Natural killer cell treated with Interleukin-12 subunit alpha and Interleukin-12 subunit beta and Interleukin-15 and Interleukin-18, amount 100 ng/mL, for 72 hours (primary cell): ENCODE measurements at regions not wholly inside any gene's neighbourhood (a gene's known extent, or its start where the extent isn't known, plus 50 kb on each side); places are given as distances from the start of the nearest gene placed in this dataset.

Experiments
- ATAC-seq, 2 donors: fragments of 150-1000 bp; cut with Tn5 transposase in 1 of 2; sonication (Bioruptor Pico), chemical (Tn5 transposase) in 1 of 2; 2 replicates each; pipeline ENCODE4 v1.10.0; 2021
- DNase-seq: peaks from one replicate; pipeline ENCODE4 v3.0.0; 2022; ENCODE audit warnings: low spot score
- H3K27ac Mint-ChIP-seq, 2 donors: 1 replicate in 1 of 2; 2 replicates in 1 of 2; pipeline ENCODE4 v1.8.0; 2022; ENCODE audit warnings: mixed read lengths in 2 of 2, mild to moderate bottlenecking in 1 of 2, moderate library complexity in 1 of 2
- H3K27me3 Mint-ChIP-seq, 2 donors: 1 replicate in 1 of 2; 2 replicates in 1 of 2; pipeline ENCODE4 v1.8.0; 2022; ENCODE audit warnings: mixed read lengths in 2 of 2
- H3K36me3 Mint-ChIP-seq: one replicate; pipeline ENCODE4 v1.8.0; 2022; ENCODE audit warnings: mixed read lengths
- H3K4me1 Mint-ChIP-seq, 2 donors: 1 replicate in 1 of 2; 2 replicates in 1 of 2; pipeline ENCODE4 v1.8.0; 2022; ENCODE audit warnings: low read depth in 2 of 2, mixed read lengths in 2 of 2, mild to moderate bottlenecking in 1 of 2
- H3K4me3 Mint-ChIP-seq: one replicate; pipeline ENCODE4 v1.8.0; 2022; ENCODE audit warnings: mixed read lengths
- H3K9me3 Mint-ChIP-seq: 2 replicates; pipeline ENCODE4 v1.8.0; 2022; ENCODE audit warnings: mixed read lengths

DNA sequence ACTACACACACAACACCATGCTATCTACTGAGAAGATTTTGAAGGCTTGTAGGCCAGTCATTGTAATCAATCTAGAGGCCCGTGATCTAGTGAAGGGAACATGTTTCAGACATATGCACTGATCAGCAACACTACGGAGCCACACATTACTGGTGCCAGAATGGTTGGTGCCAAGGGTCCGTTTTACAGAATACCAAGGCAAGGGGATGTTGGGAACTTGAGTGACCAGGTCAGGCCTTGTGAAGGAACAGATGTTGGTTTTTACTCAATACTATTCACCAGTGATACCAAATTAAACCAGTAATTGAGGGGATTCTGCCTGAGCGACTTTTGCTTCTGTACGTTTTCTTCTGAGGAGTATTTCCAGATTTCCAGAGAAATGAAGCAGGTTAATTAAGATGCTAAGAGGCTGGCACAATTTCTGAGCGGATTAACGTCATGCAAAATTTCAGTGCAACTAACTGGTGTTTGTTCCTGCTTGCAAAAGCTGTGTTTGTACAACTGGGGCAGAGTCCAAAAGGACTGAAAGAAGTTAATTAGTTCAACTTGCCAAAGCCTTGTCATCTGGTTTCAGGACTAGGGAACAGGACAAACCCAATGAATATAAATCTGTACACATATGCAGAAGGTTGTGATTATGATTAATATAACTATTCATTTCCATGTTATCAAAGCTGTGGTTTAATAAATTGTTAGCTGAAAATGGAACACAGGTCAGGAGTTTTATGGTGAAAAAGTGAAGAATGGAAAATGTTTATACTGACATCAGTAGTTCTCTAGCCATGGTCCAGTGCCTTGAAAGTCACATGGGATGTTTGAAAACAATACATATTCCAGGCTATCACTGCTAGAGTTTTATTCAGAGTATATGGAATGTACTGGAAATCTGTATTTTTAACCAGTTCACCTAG, 432.1 kb upstream of the DCC start:
- ATAC-seq (no peak), DNase-seq (no peak)
- Mint-ChIP-seq H3K4me1 (no peaks in the 10 kb centered on the region), H3K36me3 (no peaks in the 10 kb centered on the region), H3K9me3 (peaks cover 9% of the 10 kb centered on the region), H3K4me3 (no peak overlapping the region), H3K27ac (no peak overlapping the region), H3K27me3 (no peaks in the 10 kb centered on the region)

- Mint-ChIP-seq H3K9me3 (peaks cover 9% of the 10 kb centered on the region), H3K4me1 (no peaks in the 10 kb centered on the region), H3K36me3 (no peaks in the 10 kb centered on the region), H3K4me3 (no peak overlapping the region), H3K27ac (no peak overlapping the region), H3K27me3 (no peaks in the 10 kb centered on the region)
- no peak for DNase-seq
- ATAC-seq = no peak
These were observed 431.4 kb upstream of the DCC start for GRCh38 chr18:51908598-51908944.

GRCh38 chr18:51911584-51911983, 428.4 kb upstream of the DCC start:
- H3K36me3 Mint-ChIP-seq = no peaks in the 10 kb centered on the region

DNA sequence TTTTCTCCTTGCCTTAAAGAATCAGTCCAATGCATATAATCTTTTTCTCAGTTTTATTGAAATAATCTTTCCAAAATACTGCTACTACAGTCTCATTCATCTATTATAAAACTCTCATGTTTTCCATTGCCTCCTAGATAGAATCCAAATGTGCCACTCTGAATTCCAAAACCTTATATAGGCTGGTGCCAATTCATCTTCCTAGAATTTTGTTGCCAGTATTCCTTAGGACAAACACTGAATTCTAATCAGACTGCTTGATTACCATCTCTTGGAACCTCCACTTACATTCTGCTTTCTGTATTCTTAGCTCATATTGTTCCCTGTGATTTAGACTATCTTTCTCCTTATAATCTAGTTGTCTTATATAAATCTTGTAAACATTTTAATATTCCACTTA, 427.6 kb upstream of the DCC start:
- Mint-ChIP-seq H3K4me3 (no peak overlapping the region), H3K27me3 (no peaks in the 10 kb centered on the region), H3K9me3 (peaks cover 10% of the 10 kb centered on the region), H3K36me3 (no peaks in the 10 kb centered on the region), H3K4me1 (no peaks in the 10 kb centered on the region), H3K27ac (no peak overlapping the region)
- no peak for DNase-seq
- no peak for ATAC-seq

More at GRCh38 chr18:51911584-51911983, 428.4 kb upstream of the DCC start:
- no peaks in the 10 kb centered on the region for H3K27me3 Mint-ChIP-seq
- ATAC-seq (no peak), DNase-seq (no peak)
- no peaks in the 10 kb centered on the region for H3K4me1 Mint-ChIP-seq
- peaks cover 6% of the 10 kb centered on the region for H3K9me3 Mint-ChIP-seq
- H3K27ac Mint-ChIP-seq = no peak overlapping the region
- H3K4me3 Mint-ChIP-seq = no peak overlapping the region

DNA sequence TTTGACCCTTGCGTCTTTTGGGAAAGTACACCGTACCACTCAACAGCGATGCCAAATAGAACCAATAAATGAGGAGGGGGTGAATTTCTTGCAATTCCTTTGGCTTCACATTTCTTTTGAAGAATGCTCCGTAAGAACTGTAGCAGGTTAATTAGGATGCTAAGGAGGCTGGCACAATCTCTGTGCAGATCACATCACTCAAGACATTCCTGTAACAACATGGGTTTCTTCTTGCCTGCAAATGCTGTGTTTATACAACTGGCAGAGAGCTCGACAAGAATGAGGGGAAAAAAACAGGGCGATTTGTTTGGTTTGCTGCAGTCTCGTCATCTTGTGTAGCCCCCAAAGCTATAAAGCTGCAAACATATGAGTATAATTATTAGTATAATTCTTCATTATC, 424.8 kb upstream of the DCC start:
- H3K4me3 Mint-ChIP-seq = no peak overlapping the region

DNA sequence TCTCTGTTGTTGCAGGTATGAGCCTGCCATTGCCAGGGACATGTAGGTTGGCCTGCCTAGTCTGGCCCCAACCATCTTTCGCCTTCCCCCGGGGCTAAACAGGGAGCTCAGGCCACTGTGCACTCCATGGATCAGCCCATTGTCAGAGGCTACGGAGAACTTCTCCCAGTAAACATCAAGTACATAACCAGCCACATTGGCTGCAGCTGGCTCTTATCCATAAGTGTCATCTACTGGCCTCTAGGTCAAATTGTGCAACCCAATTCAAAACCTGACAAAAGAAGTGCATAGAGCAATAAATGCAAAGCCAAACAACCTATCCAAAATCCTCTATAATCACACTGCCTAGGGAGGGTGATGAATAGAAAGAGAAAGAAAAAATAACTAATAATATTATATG, 418.1 kb upstream of the DCC start:
- Mint-ChIP-seq H3K4me3 (no peak overlapping the region), H3K4me1 (no peaks in the 10 kb centered on the region), H3K9me3 (peaks cover 22% of the 10 kb centered on the region), H3K27me3 (no peaks in the 10 kb centered on the region), H3K36me3 (no peaks in the 10 kb centered on the region), H3K27ac (no peak overlapping the region)
- no peak for DNase-seq
- no peak for ATAC-seq

More for the DNA sequence above, 424.8 kb upstream of the DCC start:
- no peak for ATAC-seq
- Mint-ChIP-seq H3K27ac (no peak overlapping the region), H3K9me3 (peaks cover 20% of the 10 kb centered on the region), H3K36me3 (no peaks in the 10 kb centered on the region), H3K4me1 (no peaks in the 10 kb centered on the region), H3K27me3 (no peaks in the 10 kb centered on the region)
- no peak for DNase-seq

- H3K27me3 Mint-ChIP-seq = no peaks in the 10 kb centered on the region
- DNase-seq (no peak), ATAC-seq (no peak)
- peaks cover 8% of the 10 kb centered on the region for H3K9me3 Mint-ChIP-seq
- H3K4me3 Mint-ChIP-seq = no peak overlapping the region
- H3K27ac Mint-ChIP-seq = no peak overlapping the region
- H3K4me1 Mint-ChIP-seq = no peaks in the 10 kb centered on the region
- H3K36me3 Mint-ChIP-seq = peaks cover 6% of the 10 kb centered on the region
These were observed 406.1 kb upstream of the DCC start for GRCh38 chr18:51933903-51934302.

GRCh38 chr18:51936115-51936514, 403.9 kb upstream of the DCC start:
- DNase-seq (no peak), ATAC-seq (no peak)
- Mint-ChIP-seq H3K27ac (no peak overlapping the region), H3K36me3 (no peaks in the 10 kb centered on the region), H3K9me3 (peaks cover 3% of the 10 kb centered on the region), H3K27me3 (no peaks in the 10 kb centered on the region), H3K4me3 (no peak overlapping the region), H3K4me1 (no peaks in the 10 kb centered on the region)

DNA sequence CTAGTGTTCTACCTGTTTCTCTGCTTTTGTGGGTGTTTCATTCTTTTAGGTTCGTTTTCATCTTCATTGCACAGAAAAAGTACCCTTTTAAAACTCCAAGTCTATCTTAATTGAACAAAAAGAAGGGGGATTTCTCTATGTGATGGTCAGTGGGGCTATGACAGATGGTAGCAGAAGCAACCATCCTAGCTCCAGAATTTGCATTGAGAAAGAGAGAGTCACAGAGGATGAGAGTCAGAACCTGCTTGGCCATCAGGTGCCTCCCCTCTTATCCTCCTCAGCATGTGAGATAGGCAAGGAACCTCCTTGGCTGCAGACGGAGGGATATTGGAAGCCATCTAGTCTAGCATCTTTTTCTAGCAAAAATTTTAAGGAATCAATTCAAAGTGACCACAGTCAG, 398.0 kb upstream of the DCC start:
- Mint-ChIP-seq H3K27ac (no peak overlapping the region), H3K27me3 (no peaks in the 10 kb centered on the region), H3K36me3 (no peaks in the 10 kb centered on the region), H3K9me3 (no peaks in the 10 kb centered on the region), H3K4me1 (no peaks in the 10 kb centered on the region), H3K4me3 (no peak overlapping the region)
- DNase-seq = no peak
- ATAC-seq = no peak

GRCh38 chr18:51943281-51943680, 396.7 kb upstream of the DCC start:
- H3K4me1 Mint-ChIP-seq = no peaks in the 10 kb centered on the region
- DNase-seq (no peak), ATAC-seq (no peak)
- no peak overlapping the region for H3K4me3 Mint-ChIP-seq
- no peak overlapping the region for H3K27ac Mint-ChIP-seq
- no peaks in the 10 kb centered on the region for H3K27me3 Mint-ChIP-seq
- H3K36me3 Mint-ChIP-seq = no peaks in the 10 kb centered on the region
- H3K9me3 Mint-ChIP-seq = peaks cover 3% of the 10 kb centered on the region

DNA sequence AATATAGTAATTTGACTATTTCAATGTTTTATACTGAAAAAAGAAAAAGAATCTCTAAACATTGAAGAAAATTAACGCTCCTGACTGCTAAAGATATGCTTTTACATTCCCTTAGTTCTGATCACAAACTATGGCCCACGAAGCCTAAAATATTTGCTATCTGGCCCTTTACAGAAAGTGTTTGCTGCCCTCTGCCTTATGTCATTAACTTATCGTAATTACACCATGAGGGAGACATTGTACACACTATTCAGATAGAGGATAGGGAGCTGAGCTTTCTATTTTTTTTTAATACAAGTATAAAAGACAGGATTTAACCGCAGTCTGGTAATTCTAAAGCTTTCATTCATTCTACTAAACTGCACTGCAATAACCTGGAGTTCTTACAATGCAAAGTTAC, 393.1 kb upstream of the DCC start:
- DNase-seq (no peak), ATAC-seq (no peak)
- H3K27ac Mint-ChIP-seq = no peak overlapping the region
- H3K4me3 Mint-ChIP-seq = no peak overlapping the region
- no peaks in the 10 kb centered on the region for H3K27me3 Mint-ChIP-seq
- H3K36me3 Mint-ChIP-seq = no peaks in the 10 kb centered on the region
- peaks cover 10% of the 10 kb centered on the region for H3K9me3 Mint-ChIP-seq
- H3K4me1 Mint-ChIP-seq = no peaks in the 10 kb centered on the region

GRCh38 chr18:51952844-51953243, 387.2 kb upstream of the DCC start:
- DNase-seq (no peak), ATAC-seq (no peak)
- Mint-ChIP-seq H3K36me3 (no peaks in the 10 kb centered on the region), H3K27me3 (no peaks in the 10 kb centered on the region), H3K4me3 (no peak overlapping the region), H3K4me1 (no peaks in the 10 kb centered on the region), H3K9me3 (peaks cover 19% of the 10 kb centered on the region), H3K27ac (no peak overlapping the region)

DNA sequence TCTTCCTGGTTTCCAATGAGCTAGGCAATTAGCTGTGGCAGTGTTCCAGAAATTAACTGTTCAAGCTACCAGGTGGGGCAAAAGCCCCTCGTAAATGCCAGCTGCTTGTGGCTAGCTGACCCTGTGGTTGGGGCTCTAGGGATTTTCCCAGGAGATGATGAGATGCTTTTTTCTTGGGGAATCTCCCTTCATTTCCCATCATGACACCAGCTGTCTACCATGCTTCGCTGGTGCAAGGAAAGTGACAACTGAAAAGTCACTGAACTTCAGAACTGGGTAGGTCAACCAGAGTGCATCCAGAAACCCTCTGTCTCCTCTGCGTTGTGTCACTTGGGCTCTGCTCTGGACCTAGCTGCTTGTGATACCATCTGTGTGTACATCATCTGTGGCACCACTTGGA, 386.5 kb upstream of the DCC start:
- no peaks in the 10 kb centered on the region for H3K4me1 Mint-ChIP-seq
- no peaks in the 10 kb centered on the region for H3K27me3 Mint-ChIP-seq
- DNase-seq (no peak), ATAC-seq (no peak)
- peaks cover 16% of the 10 kb centered on the region for H3K9me3 Mint-ChIP-seq
- H3K4me3 Mint-ChIP-seq = no peak overlapping the region
- no peaks in the 10 kb centered on the region for H3K36me3 Mint-ChIP-seq
- H3K27ac Mint-ChIP-seq = no peak overlapping the region

DNA sequence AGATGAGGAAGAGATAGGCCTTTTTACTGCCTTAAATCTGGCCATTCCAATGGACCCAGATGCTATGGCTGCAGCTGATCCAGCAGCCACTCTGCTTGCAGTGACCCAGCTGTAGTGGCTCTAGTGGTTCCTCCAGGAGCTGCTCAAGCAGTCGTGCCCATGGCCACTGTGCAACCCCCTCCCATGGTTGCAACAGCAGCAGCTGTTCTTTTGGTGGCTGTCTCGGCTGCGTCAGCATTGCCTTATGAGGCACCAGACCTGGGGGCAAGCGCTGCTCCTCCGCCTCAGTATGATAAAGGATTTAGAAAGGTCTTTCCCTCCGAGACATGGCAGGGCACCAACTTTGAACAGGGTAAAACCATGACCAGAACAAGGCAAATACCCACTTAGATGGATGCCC, 384.9 kb upstream of the DCC start:
- Mint-ChIP-seq H3K4me3 (no peak overlapping the region), H3K36me3 (no peaks in the 10 kb centered on the region), H3K4me1 (no peaks in the 10 kb centered on the region), H3K9me3 (peaks cover 16% of the 10 kb centered on the region), H3K27me3 (no peaks in the 10 kb centered on the region), H3K27ac (no peak overlapping the region)
- DNase-seq = no peak
- no peak for ATAC-seq

DNA sequence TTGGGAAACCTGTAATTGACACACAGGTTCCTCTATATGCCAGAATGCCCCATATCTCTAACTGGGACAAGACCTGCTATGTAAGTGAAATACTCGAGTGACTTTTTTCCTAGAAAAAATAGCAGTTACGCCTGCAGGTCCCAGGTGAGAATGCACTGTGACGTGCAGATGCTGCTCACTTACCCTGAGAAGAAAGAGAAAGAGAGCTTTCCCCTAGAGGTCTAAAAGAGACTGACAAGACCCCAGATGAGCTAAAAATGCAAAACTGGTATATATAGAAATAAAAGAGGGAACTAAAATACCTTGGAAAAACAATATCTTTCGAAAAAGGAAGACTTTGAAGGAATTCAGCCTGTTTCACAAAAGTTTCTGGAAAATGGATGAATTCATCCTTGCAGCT, 383.0 kb upstream of the DCC start:
- Mint-ChIP-seq H3K4me3 (no peak overlapping the region), H3K27ac (no peak overlapping the region)

More for the DNA sequence above, 383.0 kb upstream of the DCC start:
- ATAC-seq (no peak), DNase-seq (no peak)
- Mint-ChIP-seq H3K9me3 (peaks cover 9% of the 10 kb centered on the region), H3K27me3 (no peaks in the 10 kb centered on the region), H3K4me1 (no peaks in the 10 kb centered on the region), H3K36me3 (no peaks in the 10 kb centered on the region)
